GM19351 (cell line): ENCODE measurements at regions not wholly inside any gene's neighbourhood (a gene's known extent, or its start where the extent isn't known, plus 50 kb on each side); places are given as distances from the start of the nearest gene placed in this dataset.
"Not testable (repeated sequence)": the region's sequence is repeated elsewhere in the genome, so short reads cannot be mapped to it uniquely, and the experiment has no call there.

Source experiments
- ATAC-seq: cut with Tn5 transposase; IDR thresholded peaks from one replicate; pipeline ENCODE4 v1.9.1; 2021; ENCODE audit warnings: mild to moderate bottlenecking, moderate library complexity; ENCODE audit not compliant: unreplicated experiment

- ATAC-seq: no peak
These were observed 74.1 kb upstream of the PPP3CA start for GRCh38 chr4:101421386-101421785.

- ATAC-seq: no peak
These were observed 73.3 kb upstream of the PPP3CA start for GRCh38 chr4:101420661-101421060.

DNA sequence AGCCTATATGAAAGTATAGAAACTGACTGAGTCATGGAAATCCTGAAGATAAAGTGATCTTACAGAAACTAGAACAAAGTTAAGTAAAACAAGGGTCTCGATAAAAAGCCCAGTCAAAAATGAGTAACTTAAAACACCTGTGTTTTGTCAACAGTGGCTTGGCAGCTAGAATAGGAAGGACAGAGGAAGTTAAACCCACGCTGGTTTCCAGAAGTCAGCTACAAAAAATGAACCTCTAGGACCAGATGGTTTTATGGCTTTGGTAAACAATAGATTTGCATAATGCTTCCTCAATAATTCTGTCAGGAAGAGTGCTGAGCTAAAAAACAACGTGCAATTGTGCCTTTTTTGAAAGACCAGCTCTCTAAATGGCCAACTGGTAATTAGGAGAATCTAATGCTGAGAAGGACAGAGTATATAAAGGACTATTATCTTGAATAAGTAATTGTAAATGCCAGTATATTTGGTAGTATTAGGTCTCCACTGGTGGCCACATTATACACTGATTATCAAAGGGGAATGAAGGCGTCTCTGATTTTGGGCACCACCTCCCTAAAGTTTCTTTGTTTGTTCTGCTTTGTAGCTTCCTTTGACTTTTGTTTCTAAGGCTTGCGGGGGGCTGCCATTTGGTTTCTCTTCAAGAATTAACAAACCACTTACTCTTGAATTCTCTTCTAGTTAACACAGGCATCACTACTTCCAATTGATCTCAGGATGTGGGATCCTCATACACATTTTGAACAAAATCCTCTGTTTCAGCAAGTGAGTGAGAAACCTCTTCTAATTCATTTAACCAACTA lies 72.2 kb upstream of the PPP3CA start:
- ATAC-seq: peak; percentile 62

GRCh38 chr4:101418466-101418865 lies 71.1 kb upstream of the PPP3CA start:
- no peak for ATAC-seq

GRCh38 chr4:101418055-101418454 lies 70.7 kb upstream of the PPP3CA start:
- ATAC-seq: peak; percentile 78

- no peak for ATAC-seq
These were observed 69.7 kb upstream of the PPP3CA start for GRCh38 chr4:101417046-101417445.

GRCh38 chr4:101415962-101416361 lies 68.6 kb upstream of the PPP3CA start:
- ATAC-seq: no peak

- no peak for ATAC-seq
These were observed 67.2 kb upstream of the PPP3CA start for GRCh38 chr4:101414496-101414895.

DNA sequence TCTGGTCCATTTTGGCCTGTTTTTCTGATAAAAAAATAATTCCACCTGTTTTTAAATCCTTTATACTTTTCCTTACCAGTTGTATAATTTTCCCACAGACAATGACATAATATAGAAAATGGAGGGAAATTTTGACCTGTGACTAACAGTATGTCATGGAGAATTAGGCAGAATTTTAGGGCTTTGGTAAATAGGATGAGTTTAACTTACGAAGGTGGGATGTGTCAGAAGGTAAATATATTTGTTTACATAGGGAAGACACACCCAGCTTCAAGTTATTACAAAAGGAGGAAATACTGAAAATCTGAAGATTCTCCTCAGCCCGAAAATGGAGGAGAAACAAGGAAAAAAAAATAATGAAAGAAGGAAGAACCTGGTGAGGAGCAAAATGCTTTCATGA lies 64.6 kb upstream of the PPP3CA start:
- no peak for ATAC-seq

DNA sequence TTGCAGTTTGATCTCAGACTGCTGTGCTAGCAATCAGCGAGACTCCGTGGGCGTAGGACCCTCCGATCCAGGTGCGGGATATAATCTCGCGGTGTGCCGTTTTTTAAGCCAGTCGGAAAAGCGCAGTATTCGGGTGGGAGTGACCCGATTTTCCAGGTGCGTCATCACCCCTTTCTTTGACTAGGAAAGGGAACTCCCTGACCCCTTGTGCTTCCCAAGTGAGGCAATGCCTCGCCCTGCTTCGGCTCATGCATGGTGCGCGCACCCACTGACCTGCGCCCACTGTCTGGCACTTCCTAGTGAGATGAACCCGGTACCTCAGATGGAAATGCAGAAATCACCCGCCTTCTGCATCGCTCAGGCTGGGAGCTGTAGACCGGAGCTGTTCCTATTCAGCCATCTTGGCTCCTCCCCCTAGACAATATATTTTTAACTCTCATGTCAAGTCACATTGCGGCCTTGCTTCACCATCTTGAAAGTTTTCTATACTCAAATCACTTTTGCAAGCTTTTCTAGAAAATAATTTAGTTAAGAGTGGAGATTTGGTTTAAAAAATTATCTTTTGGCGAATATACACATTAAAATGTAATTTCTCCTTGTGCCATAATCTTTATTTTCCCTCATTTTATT lies 64.1 kb upstream of the PPP3CA start:
- ATAC-seq: not testable (repeated sequence)

- no peak for ATAC-seq
These were observed 52.8 kb upstream of the PPP3CA start for GRCh38 chr4:101400096-101400495.

- ATAC-seq: no peak
These were observed 51.5 kb upstream of the PPP3CA start for GRCh38 chr4:101398807-101399206.
